ENCODE measurements at regions not wholly inside any gene's neighbourhood (a gene's known extent, or its start where the extent isn't known, plus 50 kb on each side); places are given as distances from the start of the nearest gene placed in this dataset.

- no peak for TF ChIP-seq CTCF (IDR thresholded peaks at IDR 0.05; ENCODE audit: extremely low read depth, insufficient read depth, missing control alignments)
- no peak for DNase-seq (ENCODE audit: low spot score)
- in situ Hi-C loops (cut with MboI; ENCODE audit: low pct_unique_long_range_greater_than_20kb, low sequenced_read_pairs, unreplicated experiment) = no loop called here
These were observed 1452.1 kb downstream of the SUCLG1 start for GRCh38 chr2:83006961-83007360.

- no peak for TF ChIP-seq CTCF (IDR thresholded peaks at IDR 0.05; ENCODE audit: extremely low read depth, insufficient read depth, missing control alignments)
- no peak for DNase-seq (ENCODE audit: low spot score)
- in situ Hi-C loops (cut with MboI; ENCODE audit: low pct_unique_long_range_greater_than_20kb, low sequenced_read_pairs, unreplicated experiment) = no loop called here
These were observed 1455.5 kb downstream of the SUCLG1 start for GRCh38 chr2:83003555-83003954.

GRCh38 chr2:83002706-83003105 lies 1456.4 kb downstream of the SUCLG1 start:
- in situ Hi-C loops (cut with MboI; ENCODE audit: low pct_unique_long_range_greater_than_20kb, low sequenced_read_pairs, unreplicated experiment) = no loop called here
- DNase-seq (ENCODE audit: low spot score) = no peak
- no peak for TF ChIP-seq CTCF (IDR thresholded peaks at IDR 0.05; ENCODE audit: extremely low read depth, insufficient read depth, missing control alignments)

- no peak for DNase-seq (ENCODE audit: low spot score)
- TF ChIP-seq CTCF (IDR thresholded peaks at IDR 0.05; ENCODE audit: extremely low read depth, insufficient read depth, missing control alignments) = no peak
- in situ Hi-C loops (cut with MboI; ENCODE audit: low pct_unique_long_range_greater_than_20kb, low sequenced_read_pairs, unreplicated experiment) = no loop called here
These were observed 1460.3 kb downstream of the SUCLG1 start for GRCh38 chr2:82998781-82999180.

- in situ Hi-C loops (cut with MboI; ENCODE audit: low pct_unique_long_range_greater_than_20kb, low sequenced_read_pairs, unreplicated experiment) = no loop called here
- no peak for DNase-seq (ENCODE audit: low spot score)
- no peak for TF ChIP-seq CTCF (IDR thresholded peaks at IDR 0.05; ENCODE audit: extremely low read depth, insufficient read depth, missing control alignments)
These were observed 1462.9 kb downstream of the SUCLG1 start for GRCh38 chr2:82996217-82996616.

GRCh38 chr2:82994151-82994550 lies 1464.9 kb downstream of the SUCLG1 start:
- DNase-seq (ENCODE audit: low spot score) = no peak
- in situ Hi-C loops (cut with MboI; ENCODE audit: low pct_unique_long_range_greater_than_20kb, low sequenced_read_pairs, unreplicated experiment) = no loop called here
- no peak for TF ChIP-seq CTCF (IDR thresholded peaks at IDR 0.05; ENCODE audit: extremely low read depth, insufficient read depth, missing control alignments)

GRCh38 chr2:82993609-82994008 lies 1465.5 kb downstream of the SUCLG1 start:
- TF ChIP-seq CTCF (IDR thresholded peaks at IDR 0.05; ENCODE audit: extremely low read depth, insufficient read depth, missing control alignments) = no peak
- no peak for DNase-seq (ENCODE audit: low spot score)
- in situ Hi-C loops (cut with MboI; ENCODE audit: low pct_unique_long_range_greater_than_20kb, low sequenced_read_pairs, unreplicated experiment) = no loop called here

All from GM13977 (cell line).